Kidney (tissue), 13 donors: ENCODE measurements at regions not wholly inside any gene's neighbourhood (a gene's known extent, or its start where the extent isn't known, plus 50 kb on each side); places are given as distances from the start of the nearest gene placed in this dataset.

Experiments used
- DNase-seq, 5 donors: peaks; one replicate each; pipeline ENCODE4 v3.0.0-alpha.2; 2013 to 2020
- FAIRE-seq: peaks from 2 replicates; lab custom pipeline; 2012; peaks lifted over from hg19 to GRCh38; lab: Jason Lieb, UNC
- H3K27ac ChIP-seq, 2 donors: one replicate each; pipeline ENCODE4 v1.7.0; 2013; ENCODE audit warnings: low read depth in 2 of 2, low read length in 2 of 2, inconsistent platforms in 1 of 2
- H3K27me3 ChIP-seq: one replicate; pipeline ENCODE4 v1.7.1; 2013; ENCODE audit warnings: low read length, inconsistent platforms; ENCODE audit not compliant: control insufficient read depth, insufficient read depth
- H3K36me3 ChIP-seq, 3 donors: one replicate each; pipeline versions ENCODE4 v1.7.0 to v1.7.1; 2013; ENCODE audit warnings: low read length in 3 of 3, control low read depth in 1 of 3, inconsistent platforms in 1 of 3; ENCODE audit not compliant: insufficient read depth in 3 of 3, control insufficient read depth in 2 of 3
- H3K4me1 ChIP-seq, 3 donors: one replicate each; pipeline versions ENCODE4 v1.7.0 to v1.7.1; 2013; ENCODE audit warnings: low read length in 3 of 3, inconsistent platforms in 1 of 3, low read depth in 1 of 3; ENCODE audit not compliant: control insufficient read depth in 2 of 3, insufficient read depth in 2 of 3
- H3K4me3 ChIP-seq, 3 donors: one replicate each; pipeline versions ENCODE4 v1.7.0 to v1.8.1; 2013; ENCODE audit warnings: low read length in 3 of 3, control low read depth in 1 of 3, inconsistent platforms in 1 of 3
- H3K9ac ChIP-seq, 3 donors: one replicate each; pipeline versions ENCODE4 v1.7.0 to v1.7.1; 2013; ENCODE audit warnings: low read length in 3 of 3, control low read depth in 1 of 3, inconsistent platforms in 1 of 3
- H3K9me3 ChIP-seq, 3 donors: one replicate each; pipeline versions ENCODE4 v1.7.0 to v1.7.1; 2013; ENCODE audit warnings: low read length in 3 of 3, control low read depth in 1 of 3, inconsistent platforms in 1 of 3; ENCODE audit not compliant: control insufficient read depth in 2 of 3, insufficient read depth in 1 of 3
- CTCF ChIP-seq: IDR thresholded peaks from 3 replicates; pipeline ENCODE4 v1.5.1; 2012; ENCODE audit warnings: mild to moderate bottlenecking, moderate library complexity, borderline replicate concordance; ENCODE audit not compliant: insufficient read depth; ENCODE audit errors: extremely low read depth
- intact Hi-C: fragments of 100-400 bp; cut with DNase I; formaldehyde crosslinking; loops from one replicate; pipeline ENCODE4 v1.11.1; 2022
- donor health status: control.
- donor health status: control.
- donor health status: control.
- donor health status: control.
- donor health status: control.
- donor health status: DM: yes; HTN: yes; CAD: no.
- donor health status: Normal renal cell carcinoma (clear cell type).

GRCh38 chr15:60219866-60220265 lies 177.9 kb downstream of the ANXA2 start:
- Histone ChIP-seq H3K4me1 (no peaks in the 10 kb centered on the region), H3K9me3 (no peaks in the 10 kb centered on the region), H3K36me3 (no peaks in the 10 kb centered on the region), H3K4me3 (no peak overlapping the region), H3K27ac (no peak overlapping the region), H3K9ac (no peak overlapping the region), H3K27me3 (no peaks in the 10 kb centered on the region)
- intact Hi-C loops, result no loop called here
- no peak for TF ChIP-seq CTCF
- FAIRE-seq (no peak), DNase-seq (no peak)

- no peaks in the 10 kb centered on the region for H3K9me3 ChIP-seq
- H3K9ac ChIP-seq, result no peak overlapping the region
- no peak overlapping the region for H3K27ac ChIP-seq
- no peak overlapping the region for H3K4me3 ChIP-seq
- H3K36me3 ChIP-seq, result no peaks in the 10 kb centered on the region
- FAIRE-seq (no peak), DNase-seq (no peak)
- H3K27me3 ChIP-seq, result no peaks in the 10 kb centered on the region
- intact Hi-C loops, result no loop called here
- TF ChIP-seq CTCF, result no peak
- H3K4me1 ChIP-seq, result no peaks in the 10 kb centered on the region
Observed at GRCh38 chr15:60221356-60221755, 176.4 kb downstream of the ANXA2 start.

GRCh38 chr15:60222404-60222803 lies 175.4 kb downstream of the ANXA2 start:
- FAIRE-seq (no peak), DNase-seq (no peak)
- intact Hi-C loops, result no loop called here
- Histone ChIP-seq H3K36me3 (no peaks in the 10 kb centered on the region), H3K27me3 (no peaks in the 10 kb centered on the region), H3K4me3 (no peak overlapping the region), H3K9ac (no peak overlapping the region), H3K27ac (no peak overlapping the region), H3K9me3 (no peaks in the 10 kb centered on the region), H3K4me1 (no peaks in the 10 kb centered on the region)
- no peak for TF ChIP-seq CTCF

- Histone ChIP-seq H3K27ac (no peak overlapping the region), H3K9ac (no peak overlapping the region), H3K4me3 (no peak overlapping the region), H3K36me3 (no peaks in the 10 kb centered on the region), H3K9me3 (no peaks in the 10 kb centered on the region), H3K4me1 (no peaks in the 10 kb centered on the region), H3K27me3 (no peaks in the 10 kb centered on the region)
- FAIRE-seq, result no peak
- intact Hi-C loops, result no loop called here
- no peak for TF ChIP-seq CTCF
- no peak for DNase-seq
Observed at GRCh38 chr15:60223176-60223575, 174.6 kb downstream of the ANXA2 start.
